GM18507 (cell line): ENCODE measurements at regions not wholly inside any gene's neighbourhood (a gene's known extent, or its start where the extent isn't known, plus 50 kb on each side); places are given as distances from the start of the nearest gene placed in this dataset.

Experiments
- DNase-seq: peaks from one replicate; pipeline ENCODE4 v3.0.0; 2011; ENCODE audit warnings: low read depth; ENCODE audit not compliant: insufficient read length; ENCODE audit errors: extremely low spot score
- FAIRE-seq: peaks from 2 replicates; lab custom pipeline; 2011; peaks lifted over from hg19 to GRCh38; lab: Jason Lieb, UNC

GRCh38 chr20:2231701-2232100 lies 64.1 kb upstream of the TGM3 start:
- DNase-seq (no peak), FAIRE-seq (no peak)

GRCh38 chr20:2234598-2235191 lies 61.1 kb upstream of the TGM3 start:
- no peak for FAIRE-seq
- DNase-seq: no peak

GRCh38 chr20:2236256-2236655 lies 59.5 kb upstream of the TGM3 start:
- DNase-seq (no peak), FAIRE-seq (no peak)

DNA sequence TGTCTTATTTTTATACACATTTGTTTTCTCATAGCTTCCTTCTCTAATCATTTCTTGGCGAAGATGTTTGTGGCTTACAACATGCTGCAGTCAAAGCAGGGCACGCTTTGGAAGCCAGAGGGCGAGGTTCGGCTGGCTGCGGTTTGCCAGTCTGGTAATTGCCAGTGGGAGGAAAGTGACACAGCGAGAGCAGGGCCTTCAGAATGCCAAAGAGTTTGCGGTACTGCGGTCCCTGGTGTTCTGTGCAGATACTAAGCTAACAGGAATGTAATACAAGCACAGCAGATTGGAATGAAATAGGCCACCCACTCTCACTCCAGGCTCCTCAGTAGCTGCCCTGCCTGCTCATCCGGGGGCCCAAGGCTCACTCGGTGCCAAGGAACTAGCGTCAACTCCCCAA lies 58.7 kb upstream of the TGM3 start:
- no peak for FAIRE-seq
- DNase-seq: no peak

DNA sequence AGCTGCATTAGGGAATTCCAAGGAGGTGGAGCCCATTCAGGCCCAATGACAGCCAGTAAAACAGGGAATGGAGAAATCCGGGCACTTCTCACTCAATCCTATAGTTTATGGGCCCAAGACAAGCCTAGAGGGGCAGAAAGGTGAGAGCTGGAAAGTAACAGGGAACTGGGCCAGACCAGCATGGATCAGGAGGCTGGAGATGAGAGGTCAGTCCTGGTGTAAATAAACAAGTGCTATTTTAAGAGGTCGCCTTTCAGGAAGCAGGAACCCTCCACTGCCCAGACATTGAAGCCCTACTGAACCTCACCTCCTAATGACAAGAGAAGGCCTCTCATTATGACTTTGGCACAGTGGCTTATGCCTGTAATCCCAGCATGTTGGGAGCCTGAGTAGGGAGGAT lies 57.2 kb upstream of the TGM3 start:
- no peak for FAIRE-seq

DNA sequence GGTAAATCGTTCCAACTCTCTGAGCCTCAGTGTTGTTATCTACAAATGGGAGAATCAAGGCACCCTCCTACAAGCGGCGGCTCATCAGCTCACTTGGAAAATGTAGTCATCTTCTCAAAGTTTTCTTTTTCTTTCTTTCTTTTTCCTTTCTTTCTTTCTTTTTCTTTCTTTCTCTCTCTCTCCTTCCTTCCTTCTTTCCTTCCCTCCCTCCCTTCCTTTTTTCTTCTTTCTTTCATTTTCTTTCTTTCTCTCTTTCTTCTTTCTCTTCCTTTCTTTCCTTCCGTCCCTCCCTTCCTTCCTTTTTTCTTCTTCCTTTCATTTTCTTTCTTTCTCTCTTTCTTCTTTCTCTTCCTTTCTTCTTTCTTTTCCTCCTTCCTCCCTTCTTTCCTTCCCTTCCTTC lies 55.0 kb upstream of the TGM3 start:
- FAIRE-seq (no peak), DNase-seq (no peak)

More for the DNA sequence above, 57.2 kb upstream of the TGM3 start:
- DNase-seq: no peak

DNA sequence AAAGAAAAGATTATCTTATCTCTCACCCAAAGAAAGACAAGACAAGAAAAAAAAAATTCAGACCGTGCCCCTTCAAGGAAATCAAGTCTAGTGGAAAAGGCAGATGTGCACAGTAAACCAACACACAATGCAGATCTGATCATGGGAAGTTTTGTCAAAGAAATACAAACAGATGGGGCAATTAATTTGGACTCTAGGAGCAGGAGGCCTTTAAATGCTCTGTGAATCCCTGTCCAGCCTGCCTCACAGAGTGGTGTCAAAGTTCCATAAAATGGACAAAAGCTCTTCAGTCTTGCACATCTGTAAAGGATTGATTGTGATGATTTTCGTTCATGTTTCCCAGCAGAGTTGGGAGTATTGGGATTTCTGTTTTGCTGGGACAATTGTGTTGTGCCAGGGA lies 53.1 kb upstream of the TGM3 start:
- FAIRE-seq (no peak), DNase-seq (no peak)

GRCh38 chr20:2244523-2244922 lies 51.3 kb upstream of the TGM3 start:
- DNase-seq (no peak), FAIRE-seq (no peak)

DNA sequence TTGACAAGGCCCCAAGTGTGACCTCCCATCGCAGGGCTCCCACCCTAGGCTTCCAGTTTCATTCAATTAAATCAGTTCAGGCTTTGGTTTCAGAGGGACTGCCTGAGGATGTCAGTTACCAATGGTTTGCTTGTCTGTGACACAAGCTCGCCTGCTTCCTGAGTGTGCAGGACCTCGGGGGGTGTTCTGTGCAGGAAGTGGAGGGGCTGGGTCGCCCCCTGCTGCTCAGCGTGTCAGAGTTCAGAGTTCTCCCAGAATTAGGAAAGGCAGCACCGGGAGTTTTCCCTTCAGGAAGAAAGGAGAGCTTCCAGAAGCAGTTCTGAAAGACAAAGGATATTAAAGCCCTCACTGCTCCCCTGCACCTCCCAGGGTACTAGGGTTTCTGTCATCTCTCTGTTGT lies 50.8 kb upstream of the TGM3 start:
- DNase-seq (no peak), FAIRE-seq (no peak)

GRCh38 chr20:2245637-2246036 lies 50.2 kb upstream of the TGM3 start:
- DNase-seq (no peak), FAIRE-seq (no peak)
